ENCODE measurements at regions not wholly inside any gene's neighbourhood (a gene's known extent, or its start where the extent isn't known, plus 50 kb on each side); places are given as distances from the start of the nearest gene placed in this dataset.
"Not testable (repeated sequence)": the region's sequence is repeated elsewhere in the genome, so short reads cannot be mapped to it uniquely, and the experiment has no call there.

- DNase-seq (ENCODE audit: low read depth in 3 of 3), result no peak
These were observed 590.5 kb upstream of the SLC35B3 start for GRCh38 chr6:9025796-9026394.

DNA sequence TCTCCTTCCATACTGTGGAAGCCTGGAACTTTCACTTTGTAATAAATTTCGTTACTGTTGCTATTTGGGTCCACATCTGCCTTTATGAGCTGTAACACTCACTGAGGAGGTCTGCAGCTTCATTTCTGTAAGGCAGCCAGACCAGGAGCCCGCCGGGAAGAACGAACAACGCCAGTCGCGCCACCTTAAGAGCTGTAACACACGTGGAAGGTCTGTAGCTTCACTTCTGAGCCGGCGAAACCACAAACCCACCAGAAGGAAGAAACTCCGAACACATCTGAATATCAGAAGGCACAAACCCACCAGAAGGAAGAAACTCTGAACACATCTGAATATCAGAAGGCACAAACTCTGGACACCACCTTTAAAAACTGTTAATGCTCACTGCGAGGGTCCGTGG, 589.9 kb upstream of the SLC35B3 start:
- no peak for DNase-seq (ENCODE audit: low read depth in 3 of 3)

DNA sequence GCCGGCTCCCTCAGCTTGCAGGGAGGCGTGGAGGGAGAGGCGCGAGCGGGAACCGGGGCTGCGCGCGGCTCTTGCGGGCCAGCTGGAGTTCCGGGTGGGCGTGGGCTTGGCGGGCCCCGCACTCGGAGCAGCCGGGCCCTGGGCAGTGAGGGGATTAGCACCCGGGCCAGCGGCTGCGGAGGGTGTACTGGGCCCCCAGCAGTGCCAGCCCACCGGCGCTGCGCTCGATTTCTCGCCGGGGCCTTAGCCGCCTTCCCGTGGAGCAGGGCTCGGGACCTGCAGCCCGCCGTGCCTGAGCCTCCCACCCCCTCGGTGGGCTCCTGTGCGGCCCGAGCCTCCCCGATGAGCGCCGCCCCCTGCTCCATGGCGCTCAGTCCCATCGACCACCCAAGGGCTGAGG, 588.9 kb upstream of the SLC35B3 start:
- DNase-seq (ENCODE audit: low read depth in 3 of 3), result not testable (repeated sequence)

GRCh38 chr6:9020001-9020400, 584.7 kb upstream of the SLC35B3 start:
- no peak for DNase-seq (ENCODE audit: low read depth in 3 of 3)

GRCh38 chr6:9009931-9010330, 574.6 kb upstream of the SLC35B3 start:
- no peak for DNase-seq (ENCODE audit: low read depth in 3 of 3)

GRCh38 chr6:9007027-9007426, 571.7 kb upstream of the SLC35B3 start:
- no peak for DNase-seq (ENCODE audit: low read depth in 3 of 3)

- DNase-seq (ENCODE audit: low read depth in 3 of 3), result no peak
These were observed 567.5 kb upstream of the SLC35B3 start for GRCh38 chr6:9002833-9003232.

DNA sequence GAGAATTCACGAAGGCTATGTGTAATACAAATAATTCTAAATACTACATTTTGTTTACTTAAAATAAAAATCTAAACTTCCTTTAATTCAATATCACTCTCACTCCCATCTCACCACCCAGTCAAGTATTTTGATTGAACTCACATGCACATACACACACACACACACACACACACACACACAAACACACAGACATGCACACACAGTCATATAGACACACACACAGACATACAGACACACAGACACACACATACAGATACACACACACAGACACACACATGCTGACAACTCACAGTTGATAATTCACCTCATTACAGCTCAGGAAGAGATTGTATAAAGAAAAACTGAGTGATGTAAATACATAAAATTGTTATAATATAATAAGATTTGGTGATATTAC, 559.8 kb upstream of the SLC35B3 start:
- no peak for DNase-seq (ENCODE audit: low read depth in 3 of 3)

DNA sequence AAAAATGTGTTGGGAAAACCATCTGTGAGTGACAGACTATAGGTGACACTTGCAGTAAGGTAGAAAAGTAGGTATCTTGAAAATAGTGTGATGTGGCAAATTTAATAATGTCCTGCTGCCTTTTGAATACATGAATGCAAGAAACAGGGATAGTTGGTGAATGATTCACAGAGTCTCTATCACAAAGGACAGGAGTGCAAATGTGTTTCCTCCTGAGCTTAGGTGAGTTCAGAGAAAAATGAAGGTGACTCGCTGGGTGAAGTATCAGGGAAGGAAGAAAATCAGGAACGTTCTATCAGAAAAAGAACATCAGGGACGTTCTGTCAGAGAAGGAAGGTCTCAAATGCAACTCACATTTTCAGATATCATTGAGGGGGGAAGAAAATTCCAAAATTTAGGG, 557.8 kb upstream of the SLC35B3 start:
- DNase-seq (ENCODE audit: low read depth in 3 of 3), result no peak

DNA sequence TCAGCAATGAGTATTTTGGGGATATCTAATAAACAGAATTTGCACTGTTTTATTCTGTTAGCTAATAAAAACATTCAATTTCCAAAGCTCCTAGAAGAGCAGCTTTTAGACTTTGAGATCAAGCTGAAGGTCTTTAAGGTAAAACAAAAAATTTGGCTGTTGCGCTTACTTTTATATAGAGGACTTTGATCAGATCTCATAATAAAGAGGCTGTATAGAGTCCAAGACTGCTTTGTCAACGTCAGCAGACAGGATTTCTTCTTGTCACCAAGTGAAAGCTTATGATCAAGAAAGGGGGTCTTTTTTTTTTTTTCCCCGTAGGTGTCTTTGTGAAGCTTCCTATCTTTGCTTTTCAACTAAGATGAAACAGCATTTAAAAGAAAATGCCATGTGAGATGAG, 556.5 kb upstream of the SLC35B3 start:
- no peak for DNase-seq (ENCODE audit: low read depth in 3 of 3)

DNA sequence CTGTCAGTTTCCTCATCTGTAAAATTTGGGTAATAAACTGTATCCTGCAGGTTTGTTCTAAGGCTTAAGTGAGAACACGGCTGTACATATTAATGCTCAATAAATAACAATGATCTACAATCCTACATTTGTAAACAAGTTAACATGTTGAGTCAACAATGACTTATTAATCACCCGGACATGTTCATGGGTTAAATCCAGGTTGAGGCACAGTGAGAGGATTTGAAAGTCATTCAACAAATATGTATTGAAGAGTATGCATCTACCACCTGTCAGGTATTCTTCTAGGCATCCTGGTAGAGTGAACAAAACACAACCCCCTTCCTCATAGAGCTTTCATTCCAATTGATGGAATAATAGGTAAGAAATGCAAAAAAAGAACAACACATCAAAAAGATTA, 554.7 kb upstream of the SLC35B3 start:
- no peak for DNase-seq (ENCODE audit: low read depth in 3 of 3)

DNA sequence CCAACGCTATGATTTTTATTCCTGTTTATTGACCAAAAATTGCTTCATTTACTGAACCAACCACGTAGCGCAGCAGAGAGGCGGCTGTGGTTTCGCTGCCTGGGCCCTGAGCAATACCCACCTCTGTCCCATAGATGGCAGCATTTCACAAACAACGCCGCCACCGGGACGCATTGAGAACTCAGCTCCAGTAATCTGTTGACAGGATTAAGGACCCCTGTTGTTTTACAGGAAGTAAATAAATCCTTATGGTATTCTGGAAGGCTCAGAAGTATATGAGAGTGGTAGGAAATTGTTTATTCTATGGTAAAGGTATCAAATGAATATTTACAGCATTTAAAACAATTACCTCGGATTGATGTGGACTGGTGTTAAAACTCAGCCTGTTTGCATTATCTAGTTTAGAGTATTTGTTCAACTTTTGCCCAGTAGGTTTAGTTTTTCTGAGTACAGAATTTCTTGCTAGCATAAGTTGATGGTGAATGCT, 547.9 kb upstream of the SLC35B3 start:
- DNase-seq (ENCODE audit: low read depth in 3 of 3), result peak; percentile 10 to 27 (median 18)

- no peak for DNase-seq (ENCODE audit: low read depth in 3 of 3)
These were observed 547.3 kb upstream of the SLC35B3 start for GRCh38 chr6:8982668-8983067.

GRCh38 chr6:8973395-8973794, 538.0 kb upstream of the SLC35B3 start:
- no peak for DNase-seq (ENCODE audit: low read depth in 3 of 3)

DNA sequence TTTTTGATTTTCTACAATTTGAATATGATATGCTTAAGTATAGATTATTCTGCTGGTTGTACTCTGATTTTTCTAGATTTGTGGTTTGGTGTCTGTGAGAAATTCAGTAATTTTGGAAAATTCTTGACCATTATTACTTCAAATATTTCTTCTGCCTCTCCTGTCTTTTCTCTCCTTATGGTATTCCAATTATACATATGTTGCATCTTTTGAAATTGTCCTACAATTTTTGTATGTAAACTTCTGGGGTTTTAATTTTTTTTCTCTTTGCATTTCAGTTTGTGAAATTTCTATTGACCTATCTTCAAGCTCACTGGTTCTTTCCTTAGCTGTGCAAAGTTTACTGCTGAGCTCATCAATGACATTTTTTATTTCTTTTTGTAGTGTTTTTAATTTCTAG, 534.4 kb upstream of the SLC35B3 start:
- no peak for DNase-seq (ENCODE audit: low read depth in 3 of 3)

DNA sequence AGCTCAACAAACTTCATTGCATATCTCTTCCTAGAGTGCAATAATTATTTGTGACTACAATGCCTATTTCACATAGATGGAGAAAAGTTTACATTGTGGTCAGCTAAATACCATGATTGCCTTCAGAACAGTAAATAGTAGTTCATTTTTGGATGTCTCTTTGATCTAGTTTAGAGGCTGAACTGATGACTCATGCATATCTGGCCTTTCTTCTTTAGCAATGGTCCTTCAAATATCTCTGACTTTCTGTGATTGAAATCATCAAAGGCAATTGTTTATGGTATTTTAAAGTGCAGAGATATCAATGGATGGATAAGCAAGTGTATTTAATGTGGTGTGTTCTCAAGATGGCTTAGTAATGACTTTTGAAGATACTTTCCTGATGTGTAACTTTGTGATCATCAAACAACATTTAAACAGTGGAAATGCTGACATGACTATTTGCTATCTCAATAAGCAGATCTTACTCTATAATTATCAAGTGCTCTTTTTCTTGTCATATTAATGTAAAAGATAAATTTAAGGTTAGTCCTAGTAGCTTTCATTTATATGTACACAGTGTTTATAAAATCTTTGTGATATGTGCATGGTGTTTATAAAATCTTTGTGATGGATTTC, 523.7 kb upstream of the SLC35B3 start:
- no peak for DNase-seq (ENCODE audit: low read depth in 3 of 3)

- no peak for DNase-seq (ENCODE audit: low read depth in 3 of 3)
These were observed 518.0 kb upstream of the SLC35B3 start for GRCh38 chr6:8953310-8953709.

DNA sequence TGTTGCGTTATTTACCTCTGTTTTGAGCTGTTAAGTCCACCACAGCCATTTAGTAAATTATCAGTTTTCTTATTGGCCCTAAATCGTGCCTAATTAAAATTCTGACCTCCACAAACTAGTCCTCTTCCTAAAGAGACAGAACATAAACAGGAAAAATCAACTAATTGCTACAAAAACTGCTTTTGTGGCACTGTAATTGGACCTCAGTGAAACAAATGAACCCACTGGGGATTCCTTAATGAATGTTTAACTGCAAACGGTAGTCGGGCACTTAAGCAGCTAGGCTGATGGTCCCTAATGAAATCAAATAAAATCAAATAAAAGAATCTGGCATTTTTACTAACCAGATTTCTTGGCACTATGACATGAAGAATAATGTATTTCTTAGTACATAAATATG, 513.4 kb upstream of the SLC35B3 start:
- DNase-seq (ENCODE audit: low read depth in 3 of 3), result no peak

DNA sequence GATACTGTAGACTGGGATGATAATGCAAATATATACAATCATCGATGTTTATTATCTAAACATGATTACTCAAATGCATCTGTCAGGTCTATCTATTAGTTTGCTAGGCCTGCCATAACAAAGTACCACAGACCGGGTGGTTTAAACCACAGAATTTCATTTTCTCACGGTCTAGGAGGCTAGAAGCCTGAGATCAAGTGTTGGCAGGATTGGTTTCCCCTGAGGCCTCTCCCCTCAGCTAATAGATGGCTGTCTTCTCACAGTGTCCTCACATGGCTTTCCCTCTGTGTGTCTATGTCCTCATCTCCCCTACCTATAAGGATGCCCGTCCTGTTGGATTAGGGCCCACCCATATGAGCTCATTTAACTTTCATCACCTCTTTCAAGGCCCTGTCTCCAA, 512.6 kb upstream of the SLC35B3 start:
- DNase-seq (ENCODE audit: low read depth in 3 of 3), result no peak

DNA sequence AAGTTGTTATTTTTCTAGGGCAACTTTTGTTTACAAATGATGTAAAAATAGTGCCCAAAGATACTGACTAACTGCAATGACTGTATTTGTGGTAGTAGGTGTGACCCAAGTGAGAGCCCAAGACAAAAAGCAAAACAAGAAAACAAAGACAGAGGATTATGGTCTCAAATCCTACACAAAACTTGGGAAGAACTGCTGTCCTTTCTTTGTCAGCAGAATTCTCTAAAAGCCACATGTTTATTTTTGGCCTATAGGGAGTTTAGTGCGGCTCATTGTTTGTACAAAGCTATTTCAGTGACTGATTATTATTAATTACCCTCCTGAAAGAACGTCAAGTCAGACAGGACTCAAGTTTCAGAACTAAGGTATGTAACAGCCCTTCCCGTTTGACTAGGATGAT, 509.2 kb upstream of the SLC35B3 start:
- DNase-seq (ENCODE audit: low read depth in 3 of 3), result no peak

GRCh38 chr6:8943073-8943472, 507.7 kb upstream of the SLC35B3 start:
- no peak for DNase-seq (ENCODE audit: low read depth in 3 of 3)

GRCh38 chr6:8941577-8941976, 506.2 kb upstream of the SLC35B3 start:
- DNase-seq (ENCODE audit: low read depth in 3 of 3), result no peak

- DNase-seq (ENCODE audit: low read depth in 3 of 3), result no peak
These were observed 505.0 kb upstream of the SLC35B3 start for GRCh38 chr6:8940356-8940755.

- no peak for DNase-seq (ENCODE audit: low read depth in 3 of 3)
These were observed 504.3 kb upstream of the SLC35B3 start for GRCh38 chr6:8939615-8940014.
